ENCODE measurements at regions not wholly inside any gene's neighbourhood (a gene's known extent, or its start where the extent isn't known, plus 50 kb on each side); places are given as distances from the start of the nearest gene placed in this dataset.

GRCh38 chr6:56005426-56005825, 130.0 kb upstream of the BMP5 start:
- no peaks in the 10 kb centered on the region for H3K4me1 Mint-ChIP-seq
- H3K9me3 Mint-ChIP-seq, result no peaks in the 10 kb centered on the region
- DNase-seq (ENCODE audit: low read depth, low spot score), result no peak
- TF ChIP-seq CTCF (conservative IDR thresholded peaks at IDR 0.05), result no peak
- no peaks in the 10 kb centered on the region for H3K27me3 Mint-ChIP-seq (ENCODE audit: low read depth)
- H3K27ac Mint-ChIP-seq (ENCODE audit: unreplicated experiment), result no peak overlapping the region
- no peaks in the 10 kb centered on the region for H3K36me3 Mint-ChIP-seq (ENCODE audit: low read depth)
- H3K4me3 Mint-ChIP-seq, result no peak overlapping the region

GRCh38 chr6:56004426-56004825, 129.0 kb upstream of the BMP5 start:
- Mint-ChIP-seq H3K9me3 (no peaks in the 10 kb centered on the region), H3K27me3 (ENCODE audit: low read depth) (no peaks in the 10 kb centered on the region), H3K36me3 (ENCODE audit: low read depth) (no peaks in the 10 kb centered on the region), H3K4me3 (no peak overlapping the region), H3K27ac (ENCODE audit: unreplicated experiment) (no peak overlapping the region), H3K4me1 (no peaks in the 10 kb centered on the region)
- no peak for TF ChIP-seq CTCF (conservative IDR thresholded peaks at IDR 0.05)
- no peak for DNase-seq (ENCODE audit: low read depth, low spot score)

GRCh38 chr6:56003616-56004015, 128.2 kb upstream of the BMP5 start:
- H3K4me1 Mint-ChIP-seq, result no peaks in the 10 kb centered on the region
- no peak overlapping the region for H3K27ac Mint-ChIP-seq (ENCODE audit: unreplicated experiment)
- no peaks in the 10 kb centered on the region for H3K36me3 Mint-ChIP-seq (ENCODE audit: low read depth)
- no peak for TF ChIP-seq CTCF (conservative IDR thresholded peaks at IDR 0.05)
- no peak for DNase-seq (ENCODE audit: low read depth, low spot score)
- no peak overlapping the region for H3K4me3 Mint-ChIP-seq
- H3K27me3 Mint-ChIP-seq (ENCODE audit: low read depth), result no peaks in the 10 kb centered on the region
- no peaks in the 10 kb centered on the region for H3K9me3 Mint-ChIP-seq

- Mint-ChIP-seq H3K9me3 (no peaks in the 10 kb centered on the region), H3K27me3 (ENCODE audit: low read depth) (no peaks in the 10 kb centered on the region), H3K4me3 (no peak overlapping the region), H3K4me1 (no peaks in the 10 kb centered on the region), H3K36me3 (ENCODE audit: low read depth) (no peaks in the 10 kb centered on the region), H3K27ac (ENCODE audit: unreplicated experiment) (no peak overlapping the region)
- DNase-seq (ENCODE audit: low read depth, low spot score), result no peak
- no peak for TF ChIP-seq CTCF (conservative IDR thresholded peaks at IDR 0.05)
These were observed 126.9 kb upstream of the BMP5 start for GRCh38 chr6:56002336-56002735.

- Mint-ChIP-seq H3K36me3 (ENCODE audit: low read depth) (peaks cover 11% of the 10 kb centered on the region), H3K27me3 (ENCODE audit: low read depth) (no peaks in the 10 kb centered on the region), H3K4me1 (no peaks in the 10 kb centered on the region), H3K27ac (ENCODE audit: unreplicated experiment) (no peak overlapping the region), H3K9me3 (peaks cover 8% of the 10 kb centered on the region), H3K4me3 (no peak overlapping the region)
- no peak for DNase-seq (ENCODE audit: low read depth, low spot score)
- no peak for TF ChIP-seq CTCF (conservative IDR thresholded peaks at IDR 0.05)
These were observed 123.2 kb upstream of the BMP5 start for GRCh38 chr6:55998576-55998975.
